Neural cell (in vitro differentiated cells): ENCODE measurements at regions not wholly inside any gene's neighbourhood (a gene's known extent, or its start where the extent isn't known, plus 50 kb on each side); places are given as distances from the start of the nearest gene placed in this dataset.

Experiments
- H2AFZ ChIP-seq: fragments of 200-600, 300-800 bp; sonication (generic), shearing (Covaris generic); 2 replicates; pipeline ENCODE4 v1.6.0; 2014; ENCODE audit warnings: low read depth, mild to moderate bottlenecking, antibody characterized with exemption, low read length, moderate library complexity
- H3F3A ChIP-seq: fragments of 200-600 bp; shearing (Covaris generic); 2 replicates; pipeline ENCODE4 v1.6.1; 2016; ENCODE audit warnings: mild to moderate bottlenecking, moderate library complexity, mixed read lengths, antibody characterized with exemption, low read length; ENCODE audit not compliant: insufficient read depth, poor library complexity, severe bottlenecking
- H3K27ac ChIP-seq: fragments of 200-600, 300-800 bp; sonication (generic), shearing (Covaris generic); 2 replicates; pipeline ENCODE4 v1.5.1; 2014; ENCODE audit warnings: mild to moderate bottlenecking, low read length, moderate library complexity
- H3K27me3 ChIP-seq: fragments of 300-800, 200-600 bp; sonication (generic), shearing (Covaris generic); 2 replicates; pipeline ENCODE4 v1.6.0; 2014; ENCODE audit warnings: mild to moderate bottlenecking, low read depth, low read length, moderate library complexity; ENCODE audit not compliant: insufficient read depth
- H3K36me3 ChIP-seq: fragments of 300-800, 200-600 bp; sonication (generic), shearing (Covaris generic); 2 replicates; pipeline ENCODE4 v1.5.1; 2014; ENCODE audit warnings: mild to moderate bottlenecking, antibody characterized with exemption, low read length, moderate library complexity; ENCODE audit not compliant: insufficient read depth
- H3K4me2 ChIP-seq: fragments of 300-800, 200-600 bp; sonication (generic), shearing (Covaris generic); 2 replicates; pipeline ENCODE4 v1.6.0; 2014; ENCODE audit warnings: mild to moderate bottlenecking, low read length
- H3K4me3 ChIP-seq: fragments of 300-800, 200-600 bp; sonication (generic), shearing (Covaris generic); 2 replicates; pipeline ENCODE4 v1.5.1; 2014; ENCODE audit warnings: mild to moderate bottlenecking, low read length, moderate library complexity
- H3K79me2 ChIP-seq: fragments of 200-600 bp; shearing (Covaris generic); replicated peaks from 2 replicates; pipeline ENCODE4 v1.6.0; 2014; ENCODE audit warnings: mild to moderate bottlenecking, low read length, moderate library complexity; ENCODE audit not compliant: insufficient read depth
- H3K9ac ChIP-seq: fragments of 300-800, 200-600 bp; sonication (generic), shearing (Covaris generic); 2 replicates; pipeline ENCODE4 v1.6.1; 2016; ENCODE audit warnings: mild to moderate bottlenecking, low read length, mixed read lengths
- H3K9me2 ChIP-seq: fragments of 200-600 bp; shearing (Covaris generic); 2 replicates; pipeline ENCODE4 v1.6.1; 2016; ENCODE audit warnings: mild to moderate bottlenecking, low read length, mixed read lengths; ENCODE audit not compliant: insufficient read depth
- H3K9me3 ChIP-seq: fragments of 200-600, 300-800 bp; sonication (generic), shearing (Covaris generic); 2 replicates; pipeline ENCODE4 v1.6.1; 2016; ENCODE audit warnings: mild to moderate bottlenecking, mixed run types, low read length, moderate library complexity, mixed read lengths
- H4K20me1 ChIP-seq: fragments of 200-600 bp; shearing (Covaris generic); 2 replicates; pipeline ENCODE4 v1.6.1; 2016; ENCODE audit warnings: mild to moderate bottlenecking, mixed run types; ENCODE audit not compliant: insufficient read depth
- EP300 ChIP-seq: fragments of 450-650 bp; conservative IDR thresholded peaks from 2 replicates; pipeline ENCODE4 v1.6.1; 2014; ENCODE audit warnings: antibody characterized with exemption, mild to moderate bottlenecking, moderate library complexity; ENCODE audit not compliant: poor library complexity, severe bottlenecking
- EZH2 ChIP-seq: fragments of 200-600, 300-800 bp; shearing (Covaris generic), sonication (generic); IDR thresholded peaks from 2 replicates; pipeline ENCODE4 v1.6.1; 2014; ENCODE audit warnings: antibody characterized with exemption, low read length, borderline replicate concordance, mild to moderate bottlenecking; ENCODE audit not compliant: insufficient read depth, poor library complexity, severe bottlenecking
- MXI1 ChIP-seq: fragments of 450-650 bp; conservative IDR thresholded peaks from 2 replicates; pipeline ENCODE4 v1.6.1; 2014; ENCODE audit warnings: antibody characterized with exemption, mild to moderate bottlenecking; ENCODE audit not compliant: poor library complexity, severe bottlenecking
- POLR2AphosphoS5 ChIP-seq: IDR thresholded peaks from 2 replicates; pipeline ENCODE4 v1.6.1; 2012
- RAD21 ChIP-seq: fragments of 450-650 bp; conservative IDR thresholded peaks from 2 replicates; pipeline ENCODE4 v1.6.1; 2014; ENCODE audit warnings: antibody characterized with exemption, mild to moderate bottlenecking, moderate library complexity
- SMC3 ChIP-seq: fragments of 450-650 bp; conservative IDR thresholded peaks from 2 replicates; pipeline ENCODE4 v1.6.1; 2014; ENCODE audit warnings: antibody characterized with exemption, mild to moderate bottlenecking, moderate library complexity; ENCODE audit not compliant: poor library complexity
- TAF1 ChIP-seq: IDR thresholded peaks from 2 replicates; pipeline ENCODE4 v1.6.1; 2012; ENCODE audit warnings: low read depth
- TF ChIP-seq, protein P1 (sequence below): fragments of 450-650 bp; IDR thresholded peaks from 2 replicates; pipeline ENCODE4 v1.5.1; 2014; ENCODE audit warnings: antibody characterized with exemption, mild to moderate bottlenecking, moderate library complexity; ENCODE audit not compliant: poor library complexity, severe bottlenecking
- TF ChIP-seq, protein P2 (sequence below): IDR thresholded peaks from 2 replicates; pipeline ENCODE4 v1.6.1; 2012; ENCODE audit warnings: borderline replicate concordance

DNA sequence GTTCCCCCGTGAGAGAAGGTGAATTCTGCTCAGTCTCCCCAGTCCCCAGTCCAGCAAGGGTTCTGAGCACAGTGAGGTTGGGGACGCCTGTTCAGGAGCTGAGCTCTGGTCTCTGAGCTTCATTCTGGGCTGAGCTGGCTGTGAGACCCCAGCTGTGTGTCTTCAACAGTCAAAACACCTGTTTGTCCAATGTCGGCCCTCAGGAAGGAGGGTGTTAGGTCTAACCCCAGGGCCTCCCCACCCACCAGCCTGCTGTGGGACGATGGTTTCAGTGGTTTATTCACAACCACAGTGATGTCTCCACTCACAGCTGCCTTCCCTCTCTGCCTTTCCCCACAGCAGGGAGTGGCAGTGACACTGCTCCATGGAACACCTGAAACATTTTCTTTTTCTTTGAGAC lies 1282.9 kb downstream of the TBC1D22A start:
- TF ChIP-seq EP300: no peak
- TF ChIP-seq EZH2: no peak
- TF ChIP-seq POLR2AphosphoS5: no peak
- no peak for TF ChIP-seq SMC3
- TF ChIP-seq, protein P1, sequence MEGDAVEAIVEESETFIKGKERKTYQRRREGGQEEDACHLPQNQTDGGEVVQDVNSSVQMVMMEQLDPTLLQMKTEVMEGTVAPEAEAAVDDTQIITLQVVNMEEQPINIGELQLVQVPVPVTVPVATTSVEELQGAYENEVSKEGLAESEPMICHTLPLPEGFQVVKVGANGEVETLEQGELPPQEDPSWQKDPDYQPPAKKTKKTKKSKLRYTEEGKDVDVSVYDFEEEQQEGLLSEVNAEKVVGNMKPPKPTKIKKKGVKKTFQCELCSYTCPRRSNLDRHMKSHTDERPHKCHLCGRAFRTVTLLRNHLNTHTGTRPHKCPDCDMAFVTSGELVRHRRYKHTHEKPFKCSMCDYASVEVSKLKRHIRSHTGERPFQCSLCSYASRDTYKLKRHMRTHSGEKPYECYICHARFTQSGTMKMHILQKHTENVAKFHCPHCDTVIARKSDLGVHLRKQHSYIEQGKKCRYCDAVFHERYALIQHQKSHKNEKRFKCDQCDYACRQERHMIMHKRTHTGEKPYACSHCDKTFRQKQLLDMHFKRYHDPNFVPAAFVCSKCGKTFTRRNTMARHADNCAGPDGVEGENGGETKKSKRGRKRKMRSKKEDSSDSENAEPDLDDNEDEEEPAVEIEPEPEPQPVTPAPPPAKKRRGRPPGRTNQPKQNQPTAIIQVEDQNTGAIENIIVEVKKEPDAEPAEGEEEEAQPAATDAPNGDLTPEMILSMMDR: no peak
- no peak for TF ChIP-seq TAF1
- TF ChIP-seq, protein P2, sequence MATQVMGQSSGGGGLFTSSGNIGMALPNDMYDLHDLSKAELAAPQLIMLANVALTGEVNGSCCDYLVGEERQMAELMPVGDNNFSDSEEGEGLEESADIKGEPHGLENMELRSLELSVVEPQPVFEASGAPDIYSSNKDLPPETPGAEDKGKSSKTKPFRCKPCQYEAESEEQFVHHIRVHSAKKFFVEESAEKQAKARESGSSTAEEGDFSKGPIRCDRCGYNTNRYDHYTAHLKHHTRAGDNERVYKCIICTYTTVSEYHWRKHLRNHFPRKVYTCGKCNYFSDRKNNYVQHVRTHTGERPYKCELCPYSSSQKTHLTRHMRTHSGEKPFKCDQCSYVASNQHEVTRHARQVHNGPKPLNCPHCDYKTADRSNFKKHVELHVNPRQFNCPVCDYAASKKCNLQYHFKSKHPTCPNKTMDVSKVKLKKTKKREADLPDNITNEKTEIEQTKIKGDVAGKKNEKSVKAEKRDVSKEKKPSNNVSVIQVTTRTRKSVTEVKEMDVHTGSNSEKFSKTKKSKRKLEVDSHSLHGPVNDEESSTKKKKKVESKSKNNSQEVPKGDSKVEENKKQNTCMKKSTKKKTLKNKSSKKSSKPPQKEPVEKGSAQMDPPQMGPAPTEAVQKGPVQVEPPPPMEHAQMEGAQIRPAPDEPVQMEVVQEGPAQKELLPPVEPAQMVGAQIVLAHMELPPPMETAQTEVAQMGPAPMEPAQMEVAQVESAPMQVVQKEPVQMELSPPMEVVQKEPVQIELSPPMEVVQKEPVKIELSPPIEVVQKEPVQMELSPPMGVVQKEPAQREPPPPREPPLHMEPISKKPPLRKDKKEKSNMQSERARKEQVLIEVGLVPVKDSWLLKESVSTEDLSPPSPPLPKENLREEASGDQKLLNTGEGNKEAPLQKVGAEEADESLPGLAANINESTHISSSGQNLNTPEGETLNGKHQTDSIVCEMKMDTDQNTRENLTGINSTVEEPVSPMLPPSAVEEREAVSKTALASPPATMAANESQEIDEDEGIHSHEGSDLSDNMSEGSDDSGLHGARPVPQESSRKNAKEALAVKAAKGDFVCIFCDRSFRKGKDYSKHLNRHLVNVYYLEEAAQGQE: no peak
- TF ChIP-seq RAD21: no peak
- TF ChIP-seq MXI1: no peak
- no peak overlapping the region for H2AFZ ChIP-seq

DNA sequence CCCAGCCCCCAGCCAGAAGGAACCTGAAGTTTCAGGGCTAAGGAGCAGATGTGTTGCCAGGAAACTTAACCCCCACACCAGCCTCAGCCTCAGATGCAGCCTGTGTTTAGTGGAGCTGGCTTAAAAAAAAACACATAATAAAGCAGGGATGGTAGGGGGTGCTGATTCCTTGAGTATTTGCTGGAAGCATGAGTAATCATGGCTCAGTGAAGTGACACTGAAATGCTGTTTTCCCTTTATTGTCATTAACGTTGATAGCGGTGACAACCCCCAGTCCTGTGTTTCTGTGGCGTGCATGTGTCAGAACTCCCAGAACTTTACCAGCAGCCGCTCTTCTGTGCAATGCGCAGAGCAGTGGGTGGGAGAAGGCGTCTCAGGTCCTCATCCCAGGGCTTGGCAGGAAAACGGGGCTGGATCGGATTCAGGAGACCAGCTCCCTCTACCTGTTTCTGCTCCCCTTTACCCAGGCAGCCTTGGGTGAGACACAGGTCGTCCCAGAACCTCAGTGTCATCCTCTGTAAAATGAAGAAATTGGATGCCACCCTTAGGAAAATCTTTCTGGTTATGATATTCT lies 1282.1 kb downstream of the TBC1D22A start:
- no peaks in the 10 kb centered on the region for H3K27me3 ChIP-seq
- no peaks in the 10 kb centered on the region for H3K9me3 ChIP-seq
- H2AFZ ChIP-seq: no peak overlapping the region
- no peak overlapping the region for H3K9ac ChIP-seq
- peak; percentile 69 for TF ChIP-seq SMC3
- peak; percentile 88 for TF ChIP-seq POLR2AphosphoS5
- TF ChIP-seq, protein P2: peak; percentile 34
- TF ChIP-seq TAF1: no peak
- TF ChIP-seq EP300: peak; percentile 86
- peak; percentile 36 for TF ChIP-seq MXI1
- TF ChIP-seq RAD21: peak; percentile 69
- no peak for TF ChIP-seq EZH2
- TF ChIP-seq, protein P1: peak; percentile 58
- no peaks in the 10 kb centered on the region for H3K36me3 ChIP-seq
- H3K4me2 ChIP-seq: no peak overlapping the region
- H3K4me3 ChIP-seq: no peak overlapping the region
- H3K27ac ChIP-seq: no peak overlapping the region
- no peaks in the 10 kb centered on the region for H3K79me2 ChIP-seq
- H3F3A ChIP-seq: no peaks in the 10 kb centered on the region
- no peaks in the 10 kb centered on the region for H3K9me2 ChIP-seq
- H4K20me1 ChIP-seq: no peaks in the 10 kb centered on the region

More for the DNA sequence above, 1282.9 kb downstream of the TBC1D22A start:
- H3K27ac ChIP-seq: no peak overlapping the region
- no peaks in the 10 kb centered on the region for H3K9me2 ChIP-seq
- no peaks in the 10 kb centered on the region for H3F3A ChIP-seq
- no peak overlapping the region for H3K9ac ChIP-seq
- no peaks in the 10 kb centered on the region for H3K27me3 ChIP-seq
- no peak overlapping the region for H3K4me2 ChIP-seq
- no peaks in the 10 kb centered on the region for H4K20me1 ChIP-seq
- no peak overlapping the region for H3K4me3 ChIP-seq
- no peaks in the 10 kb centered on the region for H3K9me3 ChIP-seq
- H3K79me2 ChIP-seq: no peaks in the 10 kb centered on the region
- H3K36me3 ChIP-seq: no peaks in the 10 kb centered on the region
